C4-2B (cell line): ENCODE measurements at regions not wholly inside any gene's neighbourhood (a gene's known extent, or its start where the extent isn't known, plus 50 kb on each side); places are given as distances from the start of the nearest gene placed in this dataset.

Experiments used
- H3K27ac ChIP-seq: fragments of 450-650 bp; 2 replicates; pipeline ENCODE4 v1.5.1; 2017
- ZFX ChIP-seq: fragments of 450-650 bp; IDR thresholded peaks from 2 replicates; pipeline ENCODE4 v1.6.1; 2017
- TF ChIP-seq, protein P1 (sequence below): fragments of 450-650 bp; conservative IDR thresholded peaks from 2 replicates; pipeline ENCODE4 v1.5.1; 2017; ENCODE audit warnings: mild to moderate bottlenecking

DNA sequence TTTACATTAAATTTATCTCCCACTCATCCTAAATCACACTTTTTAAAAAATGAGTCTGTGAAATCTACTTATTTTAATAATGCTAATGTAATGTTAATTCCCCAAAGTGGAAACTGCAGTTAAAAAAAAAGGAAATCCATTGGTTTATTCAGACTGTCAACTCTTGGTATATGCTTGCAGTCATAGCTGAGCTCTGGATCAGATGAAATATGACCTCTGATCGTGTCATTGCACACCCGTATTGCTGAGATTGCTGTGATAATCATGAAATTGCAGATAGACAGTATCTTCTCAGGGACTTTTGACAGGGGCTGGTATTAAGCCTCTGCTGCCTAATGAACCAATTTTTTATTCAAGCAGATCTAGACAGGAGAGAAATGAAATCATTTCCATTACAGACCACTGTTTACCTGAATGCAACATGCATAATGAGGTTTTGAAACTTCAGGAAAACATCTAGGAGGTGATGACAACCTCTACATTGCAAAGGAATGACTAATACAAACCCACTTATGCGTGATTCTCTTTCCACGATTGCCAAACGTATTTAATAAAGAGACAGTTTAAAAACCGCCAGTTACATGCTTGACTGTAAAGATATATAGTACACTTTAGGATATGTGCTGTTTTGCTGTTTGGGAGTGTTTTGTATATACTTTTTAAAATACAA is 138.3 kb upstream of the PUDP start:
- no peak overlapping the region for H3K27ac ChIP-seq
- TF ChIP-seq, protein P1, sequence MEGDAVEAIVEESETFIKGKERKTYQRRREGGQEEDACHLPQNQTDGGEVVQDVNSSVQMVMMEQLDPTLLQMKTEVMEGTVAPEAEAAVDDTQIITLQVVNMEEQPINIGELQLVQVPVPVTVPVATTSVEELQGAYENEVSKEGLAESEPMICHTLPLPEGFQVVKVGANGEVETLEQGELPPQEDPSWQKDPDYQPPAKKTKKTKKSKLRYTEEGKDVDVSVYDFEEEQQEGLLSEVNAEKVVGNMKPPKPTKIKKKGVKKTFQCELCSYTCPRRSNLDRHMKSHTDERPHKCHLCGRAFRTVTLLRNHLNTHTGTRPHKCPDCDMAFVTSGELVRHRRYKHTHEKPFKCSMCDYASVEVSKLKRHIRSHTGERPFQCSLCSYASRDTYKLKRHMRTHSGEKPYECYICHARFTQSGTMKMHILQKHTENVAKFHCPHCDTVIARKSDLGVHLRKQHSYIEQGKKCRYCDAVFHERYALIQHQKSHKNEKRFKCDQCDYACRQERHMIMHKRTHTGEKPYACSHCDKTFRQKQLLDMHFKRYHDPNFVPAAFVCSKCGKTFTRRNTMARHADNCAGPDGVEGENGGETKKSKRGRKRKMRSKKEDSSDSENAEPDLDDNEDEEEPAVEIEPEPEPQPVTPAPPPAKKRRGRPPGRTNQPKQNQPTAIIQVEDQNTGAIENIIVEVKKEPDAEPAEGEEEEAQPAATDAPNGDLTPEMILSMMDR = no peak

DNA sequence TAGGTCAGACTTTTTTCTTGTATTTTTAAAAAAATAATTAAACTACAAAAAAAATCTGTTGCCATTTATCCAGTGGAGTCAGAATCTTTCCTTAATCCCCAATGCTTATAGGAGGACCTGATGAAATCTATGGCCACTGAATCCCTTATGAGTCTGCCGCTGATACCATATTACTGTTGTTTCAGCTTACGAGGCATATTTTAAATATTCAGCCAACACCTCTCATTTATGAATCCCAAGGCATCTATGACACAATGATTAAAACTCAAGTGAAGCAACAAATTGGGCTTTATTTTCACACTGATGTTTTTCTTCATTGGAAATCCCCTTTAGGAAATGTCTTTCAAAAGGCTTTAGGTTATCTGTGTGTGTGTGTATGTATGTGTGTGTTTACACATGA is 137.8 kb upstream of the PUDP start:
- no peak overlapping the region for H3K27ac ChIP-seq
- TF ChIP-seq, protein P1 = no peak

DNA sequence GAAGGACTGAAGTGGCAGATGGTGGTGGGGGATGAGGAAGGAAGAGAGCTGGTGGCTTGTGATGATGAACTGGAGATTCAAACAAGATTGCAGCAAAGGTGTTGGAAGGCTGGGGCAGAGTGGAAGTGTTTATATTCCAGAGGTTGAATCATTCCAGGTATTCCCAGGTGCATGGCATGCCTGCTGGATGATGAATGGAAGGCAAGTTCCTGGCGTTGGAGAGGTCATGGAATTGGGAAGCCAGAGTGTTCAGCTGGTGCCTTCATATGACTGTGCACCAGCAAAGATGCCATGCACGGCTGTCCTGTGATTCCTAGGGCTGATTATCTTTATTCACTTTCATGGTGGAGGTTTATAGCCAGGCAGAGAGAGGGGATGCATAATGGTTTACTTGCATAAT is 135.8 kb upstream of the PUDP start:
- H3K27ac ChIP-seq = no peak overlapping the region
- TF ChIP-seq, protein P1 = no peak
- no peak for TF ChIP-seq ZFX

DNA sequence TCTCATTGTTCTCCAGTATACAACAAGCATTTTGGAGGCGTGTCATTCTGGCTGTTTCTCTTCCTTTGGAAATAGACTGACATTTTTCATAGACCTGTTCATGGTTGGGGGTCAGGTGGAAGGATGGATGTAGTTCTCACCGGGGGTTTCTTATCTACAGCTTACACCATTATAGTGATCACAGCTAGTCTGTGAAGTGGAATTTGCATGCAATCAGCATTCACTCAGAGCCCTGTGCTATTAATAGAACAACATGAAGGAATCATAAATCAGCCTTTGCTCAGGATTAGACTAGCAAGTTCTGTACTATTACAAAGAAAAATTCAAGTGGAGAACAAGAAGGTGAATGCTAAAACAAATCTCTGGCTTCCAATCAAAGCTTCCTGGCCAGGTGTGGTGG is 132.6 kb upstream of the PUDP start:
- no peak overlapping the region for H3K27ac ChIP-seq
- TF ChIP-seq, protein P1 = no peak
- no peak for TF ChIP-seq ZFX

DNA sequence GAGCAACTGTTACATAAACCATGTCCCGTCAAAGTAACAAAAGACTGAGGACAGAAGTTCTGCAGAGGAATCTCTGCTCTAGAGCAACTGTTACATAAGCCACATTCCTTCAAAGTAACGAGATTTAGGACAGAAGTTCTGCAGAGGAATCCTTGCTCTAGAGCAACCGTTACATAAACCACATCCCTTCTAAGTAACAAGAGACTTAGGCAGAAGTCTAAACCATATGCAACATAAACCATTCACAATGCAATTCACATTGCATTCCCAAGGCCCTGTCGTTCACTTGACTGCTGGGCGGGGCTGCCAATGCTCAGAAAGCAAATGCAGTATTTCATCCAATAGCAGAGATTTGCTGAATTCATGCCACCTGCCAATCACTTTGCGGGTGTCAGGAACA is 124.4 kb upstream of the PUDP start:
- H3K27ac ChIP-seq = no peak overlapping the region
- TF ChIP-seq ZFX = no peak
- TF ChIP-seq, protein P1 = no peak

DNA sequence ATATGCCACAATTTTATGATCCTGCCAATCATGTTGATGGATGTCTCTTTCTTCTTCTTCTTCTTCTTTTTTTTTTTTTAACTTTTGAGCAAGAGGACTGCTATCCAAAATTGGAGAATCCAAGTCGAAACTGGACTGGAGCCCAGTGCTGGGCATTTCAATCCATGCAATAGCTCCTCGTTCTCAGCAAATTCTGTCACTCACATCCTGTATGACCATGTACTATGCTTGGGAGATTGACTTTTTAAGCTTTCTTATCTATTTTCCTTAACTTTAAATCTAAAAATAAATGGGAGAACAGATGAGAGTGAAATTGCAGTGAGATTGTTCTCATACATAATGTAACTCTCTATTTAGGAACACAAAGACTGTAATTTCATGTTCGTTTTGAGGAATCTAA is 123.0 kb upstream of the PUDP start:
- TF ChIP-seq, protein P1 = no peak
- TF ChIP-seq ZFX = no peak
- no peak overlapping the region for H3K27ac ChIP-seq

DNA sequence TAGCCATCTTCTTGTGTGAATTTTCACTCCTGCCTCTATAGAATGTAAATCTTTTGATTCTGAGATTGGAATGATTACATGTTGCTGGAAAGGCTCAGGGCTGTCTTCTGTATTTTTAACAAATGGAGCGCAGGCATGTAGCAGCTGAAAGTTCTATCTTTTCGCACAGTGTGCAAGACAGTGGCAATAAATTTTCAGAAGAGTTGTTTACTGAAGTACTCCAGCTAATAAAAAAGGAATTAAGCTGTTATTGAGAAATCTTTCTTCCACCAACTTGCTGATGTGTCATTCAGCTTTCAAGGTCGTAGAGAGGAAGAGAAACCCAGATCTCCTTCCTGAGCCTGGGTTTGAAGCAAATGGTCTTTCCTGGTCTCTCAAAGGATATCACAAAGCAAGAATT is 122.0 kb upstream of the PUDP start:
- TF ChIP-seq, protein P1 = no peak
- TF ChIP-seq ZFX = no peak
- no peak overlapping the region for H3K27ac ChIP-seq
